Right lobe of liver (tissue), 4 donors: ENCODE measurements at regions not wholly inside any gene's neighbourhood (a gene's known extent, or its start where the extent isn't known, plus 50 kb on each side); places are given as distances from the start of the nearest gene placed in this dataset.

Experiments used
- POLR2A ChIP-seq: fragments of 450-650 bp; IDR thresholded peaks from one replicate; pipeline ENCODE4 v1.6.1; 2017; ENCODE audit warnings: antibody characterized with exemption, mild to moderate bottlenecking
- TF ChIP-seq, protein P1 (sequence below), 4 donors: fragments of 200-600 bp in 3 of 4; fragments of 450-650 bp in 1 of 4; IDR thresholded peaks; one replicate each; pipeline versions ENCODE4 v1.5.1 to v1.8.0; 2016 to 2022; ENCODE audit warnings: antibody characterized with exemption in 4 of 4, mild to moderate bottlenecking in 2 of 4
- donor health status: DM: no; HTN: no; CAD: no.
- donor health status: DM: no; HTN: no; CAD: no.
- donor health status: DM: no; HTN: yes; CAD: no.

DNA sequence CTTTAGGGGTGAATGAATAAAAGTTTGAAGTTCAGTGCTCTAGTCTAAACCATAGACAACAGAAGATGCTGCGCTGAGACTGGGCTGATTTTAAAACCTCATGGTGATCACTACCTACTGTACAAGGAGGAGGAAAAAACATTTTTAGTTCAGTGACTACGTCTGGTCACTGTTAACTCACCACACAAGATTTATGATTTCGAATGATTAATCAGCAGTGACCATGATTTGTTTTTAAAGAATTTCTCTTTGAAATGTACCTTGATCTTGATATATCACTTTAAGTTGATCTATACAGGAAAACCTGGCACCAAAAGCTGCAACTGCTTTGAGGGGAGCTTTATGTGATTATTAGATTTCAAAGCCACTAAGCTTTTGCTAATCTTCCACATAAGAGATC lies 286.3 kb downstream of the PDGFC start:
- TF ChIP-seq, protein P1, sequence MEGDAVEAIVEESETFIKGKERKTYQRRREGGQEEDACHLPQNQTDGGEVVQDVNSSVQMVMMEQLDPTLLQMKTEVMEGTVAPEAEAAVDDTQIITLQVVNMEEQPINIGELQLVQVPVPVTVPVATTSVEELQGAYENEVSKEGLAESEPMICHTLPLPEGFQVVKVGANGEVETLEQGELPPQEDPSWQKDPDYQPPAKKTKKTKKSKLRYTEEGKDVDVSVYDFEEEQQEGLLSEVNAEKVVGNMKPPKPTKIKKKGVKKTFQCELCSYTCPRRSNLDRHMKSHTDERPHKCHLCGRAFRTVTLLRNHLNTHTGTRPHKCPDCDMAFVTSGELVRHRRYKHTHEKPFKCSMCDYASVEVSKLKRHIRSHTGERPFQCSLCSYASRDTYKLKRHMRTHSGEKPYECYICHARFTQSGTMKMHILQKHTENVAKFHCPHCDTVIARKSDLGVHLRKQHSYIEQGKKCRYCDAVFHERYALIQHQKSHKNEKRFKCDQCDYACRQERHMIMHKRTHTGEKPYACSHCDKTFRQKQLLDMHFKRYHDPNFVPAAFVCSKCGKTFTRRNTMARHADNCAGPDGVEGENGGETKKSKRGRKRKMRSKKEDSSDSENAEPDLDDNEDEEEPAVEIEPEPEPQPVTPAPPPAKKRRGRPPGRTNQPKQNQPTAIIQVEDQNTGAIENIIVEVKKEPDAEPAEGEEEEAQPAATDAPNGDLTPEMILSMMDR (IDR thresholded peaks at IDR 0.05), result no peak
- no peak for TF ChIP-seq POLR2A
